Esophagus squamous epithelium (tissue), 5 donors: ENCODE measurements at regions not wholly inside any gene's neighbourhood (a gene's known extent, or its start where the extent isn't known, plus 50 kb on each side); places are given as distances from the start of the nearest gene placed in this dataset.

ENCODE experiments used
- DNase-seq: peaks from one replicate; lab custom pipeline; 2025; lab: John Stamatoyannopoulos, UW
- H3K27ac ChIP-seq, 4 donors: fragments of 200-600 bp; sonication (generic); one replicate each; pipeline ENCODE4 v1.5.1; 2016 to 2019; ENCODE audit warnings: mild to moderate bottlenecking in 1 of 4
- H3K27me3 ChIP-seq, 4 donors: fragments of 200-600 bp; sonication (generic); 1 replicate in 3 of 4; 2 replicates in 1 of 4; pipeline versions ENCODE4 v1.5.1 to v1.6.0; 2017 to 2021; ENCODE audit warnings: antibody characterized with exemption in 1 of 4
- H3K36me3 ChIP-seq, 3 donors: fragments of 200-600 bp; sonication (generic); one replicate each; pipeline ENCODE4 v1.5.1; 2016 to 2019
- H3K4me1 ChIP-seq, 3 donors: fragments of 200-600 bp; sonication (generic); one replicate each; pipeline ENCODE4 v1.5.1; 2017 to 2019
- H3K4me3 ChIP-seq, 4 donors: fragments of 200-600 bp; sonication (generic); 1 replicate in 3 of 4; 2 replicates in 1 of 4; pipeline ENCODE4 v1.5.1; 2016 to 2019; ENCODE audit warnings: mild to moderate bottlenecking in 2 of 4, moderate library complexity in 1 of 4
- H3K9me3 ChIP-seq, 3 donors: fragments of 200-600 bp; sonication (generic); one replicate each; pipeline ENCODE4 v1.5.1; 2016 to 2019
- POLR2A ChIP-seq, 4 donors: fragments of 450-650 bp; IDR thresholded peaks; one replicate each; pipeline ENCODE4 v1.6.1; 2017; ENCODE audit warnings: antibody characterized with exemption in 4 of 4, mild to moderate bottlenecking in 4 of 4, moderate library complexity in 3 of 4
- WGBS, 2 donors: methylation state at CpG; one replicate each; pipeline ENCODE4 v1.1.5; 2018; 5-methylcytosine and 5-hydroxymethylcytosine counted together
- intact Hi-C: fragments of 100-400 bp; cut with DNase I; formaldehyde crosslinking; loops from one replicate; pipeline ENCODE4 v1.15.0; 2022
- TF ChIP-seq, protein P1 (sequence below), 6 experiments: fragments of 450-650 bp in 4 of 6; fragments of 200-600 bp in 2 of 6; sonication (generic) in 2 of 6; IDR thresholded peaks; one replicate each; pipeline ENCODE4 v1.5.1; 2016 to 2019; ENCODE audit warnings: antibody characterized with exemption in 6 of 6, mild to moderate bottlenecking in 4 of 6, moderate library complexity in 4 of 6
- donor health status: DM: yes; HTN: yes; CAD: no.

DNA sequence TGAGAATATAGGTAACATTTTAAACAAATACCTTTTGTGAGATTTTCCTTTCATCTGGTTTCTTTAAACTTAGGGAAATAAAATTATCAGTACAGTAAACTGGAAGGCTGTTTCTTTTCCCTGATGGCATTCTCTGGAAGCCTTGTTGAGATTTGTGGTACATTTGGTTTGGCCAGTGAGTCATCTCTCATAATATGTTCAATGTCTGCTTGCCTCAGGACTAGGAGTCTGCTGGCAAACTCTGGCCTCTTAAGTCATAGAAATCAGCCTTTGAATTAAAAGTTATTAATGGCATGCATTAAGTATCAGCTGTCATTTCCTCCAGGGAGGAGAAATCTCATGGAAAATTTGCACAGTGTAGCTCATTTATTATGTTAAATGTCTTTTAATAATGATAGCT, 316.6 kb upstream of the KIAA1217 start:
- Histone ChIP-seq H3K9me3 (no peaks in the 10 kb centered on the region), H3K36me3 (no peaks in the 10 kb centered on the region), H3K27ac (no peak overlapping the region), H3K4me3 (no peak overlapping the region), H3K4me1 (no peaks in the 10 kb centered on the region), H3K27me3 (no peaks in the 10 kb centered on the region)
- no peak for TF ChIP-seq POLR2A (IDR thresholded peaks at IDR 0.05)
- TF ChIP-seq, protein P1, sequence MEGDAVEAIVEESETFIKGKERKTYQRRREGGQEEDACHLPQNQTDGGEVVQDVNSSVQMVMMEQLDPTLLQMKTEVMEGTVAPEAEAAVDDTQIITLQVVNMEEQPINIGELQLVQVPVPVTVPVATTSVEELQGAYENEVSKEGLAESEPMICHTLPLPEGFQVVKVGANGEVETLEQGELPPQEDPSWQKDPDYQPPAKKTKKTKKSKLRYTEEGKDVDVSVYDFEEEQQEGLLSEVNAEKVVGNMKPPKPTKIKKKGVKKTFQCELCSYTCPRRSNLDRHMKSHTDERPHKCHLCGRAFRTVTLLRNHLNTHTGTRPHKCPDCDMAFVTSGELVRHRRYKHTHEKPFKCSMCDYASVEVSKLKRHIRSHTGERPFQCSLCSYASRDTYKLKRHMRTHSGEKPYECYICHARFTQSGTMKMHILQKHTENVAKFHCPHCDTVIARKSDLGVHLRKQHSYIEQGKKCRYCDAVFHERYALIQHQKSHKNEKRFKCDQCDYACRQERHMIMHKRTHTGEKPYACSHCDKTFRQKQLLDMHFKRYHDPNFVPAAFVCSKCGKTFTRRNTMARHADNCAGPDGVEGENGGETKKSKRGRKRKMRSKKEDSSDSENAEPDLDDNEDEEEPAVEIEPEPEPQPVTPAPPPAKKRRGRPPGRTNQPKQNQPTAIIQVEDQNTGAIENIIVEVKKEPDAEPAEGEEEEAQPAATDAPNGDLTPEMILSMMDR (IDR thresholded peaks at IDR 0.05) = no peak
- intact Hi-C loops = no loop called here
- DNase-seq = no peak

DNA sequence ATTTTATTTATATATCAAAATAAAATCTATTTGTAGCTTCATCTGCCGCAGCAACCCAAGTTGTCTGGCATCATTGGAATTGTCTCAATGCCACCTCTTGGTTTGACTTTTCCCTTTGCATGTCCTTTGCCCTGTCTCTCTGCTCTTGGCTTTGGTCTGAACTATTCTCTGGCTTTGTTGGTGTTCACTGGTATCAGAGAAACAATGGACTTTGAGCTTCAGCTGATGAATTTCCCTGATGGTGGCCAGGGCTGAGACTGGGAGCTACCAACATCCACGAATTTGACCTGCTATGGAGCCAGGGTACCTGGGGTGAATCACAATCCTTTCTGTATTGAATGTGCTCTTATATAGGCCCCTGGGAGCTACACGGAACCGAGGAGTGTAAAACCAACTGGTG, 311.7 kb upstream of the KIAA1217 start:
- no peaks in the 10 kb centered on the region for H3K36me3 ChIP-seq
- H3K4me3 ChIP-seq = no peak overlapping the region
- 63 to 74% methylated on average over 4 of the region's 4 CpGs for WGBS, 2 donors
- TF ChIP-seq, protein P1 (IDR thresholded peaks at IDR 0.05) = no peak
- TF ChIP-seq POLR2A (IDR thresholded peaks at IDR 0.05) = no peak
- no peak for DNase-seq
- H3K9me3 ChIP-seq = no peaks in the 10 kb centered on the region
- H3K27me3 ChIP-seq = no peaks in the 10 kb centered on the region
- no peaks in the 10 kb centered on the region for H3K4me1 ChIP-seq
- intact Hi-C loops = no loop called here
- no peak overlapping the region for H3K27ac ChIP-seq

DNA sequence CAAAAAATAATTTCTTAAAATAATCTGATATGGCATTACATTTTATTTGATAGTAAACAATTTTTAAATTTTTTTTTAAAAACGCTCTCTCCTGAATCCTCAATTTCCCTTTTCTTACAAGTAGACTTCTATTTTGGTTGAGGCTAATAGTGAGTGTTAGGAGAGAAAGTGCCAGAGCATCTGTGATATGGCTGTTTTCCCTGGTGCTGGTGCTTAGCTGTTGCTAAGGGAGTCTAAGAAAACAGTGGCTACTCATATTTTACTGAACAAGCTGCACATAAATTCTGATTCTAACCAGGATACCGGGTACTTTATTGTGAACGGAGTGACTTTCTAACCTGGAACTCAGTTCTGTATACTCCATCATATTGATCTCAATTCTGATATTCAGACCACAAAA, 311.1 kb upstream of the KIAA1217 start:
- Histone ChIP-seq H3K4me3 (no peak overlapping the region), H3K9me3 (no peaks in the 10 kb centered on the region), H3K36me3 (no peaks in the 10 kb centered on the region), H3K27me3 (no peaks in the 10 kb centered on the region), H3K27ac (no peak overlapping the region), H3K4me1 (no peaks in the 10 kb centered on the region)
- TF ChIP-seq, protein P1 (IDR thresholded peaks at IDR 0.05) = no peak
- TF ChIP-seq POLR2A (IDR thresholded peaks at IDR 0.05) = no peak
- 83 to 89% methylated on average over 3 of the region's 3 CpGs for WGBS, 2 donors
- no peak for DNase-seq
- intact Hi-C loops = no loop called here

DNA sequence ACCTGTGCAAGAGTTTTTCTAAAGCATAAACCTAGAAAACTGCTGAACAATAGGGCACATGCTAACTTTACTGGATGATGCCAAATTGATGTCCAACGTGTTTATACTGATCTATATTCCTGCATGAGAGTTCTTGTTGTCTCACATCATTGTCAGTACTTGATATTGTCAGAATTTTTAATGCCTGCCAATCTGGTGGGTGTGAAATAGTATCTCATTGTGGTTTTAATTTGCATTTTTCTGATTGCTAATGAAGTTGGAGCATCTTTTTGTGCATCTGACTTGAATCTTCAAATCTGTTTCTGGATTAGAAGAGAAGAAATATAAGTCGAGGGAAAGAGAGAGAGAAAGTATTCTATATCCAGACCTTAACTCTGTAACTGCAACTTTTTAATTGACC, 309.8 kb upstream of the KIAA1217 start:
- H3K36me3 ChIP-seq = no peaks in the 10 kb centered on the region
- H3K4me3 ChIP-seq = no peak overlapping the region
- no peak for DNase-seq
- no peaks in the 10 kb centered on the region for H3K27me3 ChIP-seq
- intact Hi-C loops = no loop called here
- H3K9me3 ChIP-seq = no peaks in the 10 kb centered on the region
- 22 to 46% methylated on average over 2 of the region's 2 CpGs for WGBS, 2 donors
- H3K27ac ChIP-seq = no peak overlapping the region
- TF ChIP-seq, protein P1 (IDR thresholded peaks at IDR 0.05) = no peak
- no peak for TF ChIP-seq POLR2A (IDR thresholded peaks at IDR 0.05)
- no peaks in the 10 kb centered on the region for H3K4me1 ChIP-seq

DNA sequence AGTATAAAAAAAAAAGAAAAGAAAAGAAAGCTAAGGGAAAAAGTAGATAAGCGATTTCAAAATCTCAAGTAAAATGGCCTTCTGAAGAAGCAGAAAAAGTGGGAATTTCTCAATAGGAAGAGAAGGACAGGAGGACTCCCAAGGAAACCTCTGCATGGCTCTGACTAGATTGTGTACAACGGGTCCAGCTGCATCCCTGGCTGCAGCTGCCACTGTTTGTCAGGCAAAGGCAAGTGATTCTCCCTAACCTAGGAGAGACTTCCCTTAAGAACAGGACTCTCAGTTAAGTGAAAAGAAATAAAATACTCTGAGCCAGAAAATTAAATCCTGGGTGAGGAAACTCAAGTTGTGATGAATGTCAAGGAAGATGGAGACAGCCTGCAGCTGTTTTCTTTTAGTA, 298.6 kb upstream of the KIAA1217 start:
- H3K4me1 ChIP-seq = no peaks in the 10 kb centered on the region
- H3K27ac ChIP-seq = no peak overlapping the region
- no peaks in the 10 kb centered on the region for H3K36me3 ChIP-seq
- intact Hi-C loops = no loop called here
- no peak overlapping the region for H3K4me3 ChIP-seq
- no peaks in the 10 kb centered on the region for H3K9me3 ChIP-seq
- 69 to 84% methylated on average over 2 of the region's 2 CpGs for WGBS, 2 donors
- no peak for DNase-seq
- TF ChIP-seq, protein P1 (IDR thresholded peaks at IDR 0.05) = no peak
- no peak for TF ChIP-seq POLR2A (IDR thresholded peaks at IDR 0.05)
- no peaks in the 10 kb centered on the region for H3K27me3 ChIP-seq
